HepG2 (cell line): ENCODE measurements at regions not wholly inside any gene's neighbourhood (a gene's known extent, or its start where the extent isn't known, plus 50 kb on each side); places are given as distances from the start of the nearest gene placed in this dataset.

Source experiments
- NBN ChIP-seq: fragments of 450-650 bp; conservative IDR thresholded peaks from 2 replicates; pipeline ENCODE4 v1.6.1; 2017
- POLR2AphosphoS5 ChIP-seq: IDR thresholded peaks from 2 replicates; pipeline ENCODE4 v1.6.1; 2012; ENCODE audit warnings: low read depth, low read length
- STAT5B ChIP-seq: sonication (generic); formaldehyde crosslinking; IDR thresholded peaks from 2 replicates; pipeline ENCODE4 v1.4.0; 2020; ENCODE audit warnings: missing genetic modification reagents
- TF ChIP-seq, protein P1 (sequence below): sonication (generic); formaldehyde crosslinking; IDR thresholded peaks from one replicate; pipeline ENCODE4 v1.5.1; 2020; ENCODE audit warnings: mild to moderate bottlenecking, missing genetic modification reagents; ENCODE audit errors: not compliant biosample characterization

DNA sequence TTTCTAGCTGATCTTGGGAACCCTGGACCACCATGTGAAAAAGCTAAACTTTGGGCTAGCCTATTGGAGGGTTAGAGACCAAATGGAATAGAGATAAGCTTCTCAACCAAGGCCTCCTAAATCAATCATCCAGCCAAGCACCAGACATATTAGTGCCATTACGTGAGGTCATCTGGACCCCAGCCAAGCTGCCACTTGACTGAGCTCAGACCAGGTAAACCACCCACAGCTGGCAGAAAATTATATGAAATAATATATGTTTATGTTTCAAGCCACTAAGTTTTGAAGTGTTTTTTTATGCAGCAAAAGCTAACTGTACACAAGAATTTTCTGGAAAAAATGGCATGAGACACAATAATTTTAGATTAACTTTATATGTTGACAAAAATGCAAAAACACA, 82.6 kb upstream of the PCGF5 start:
- TF ChIP-seq NBN (no peak), STAT5B (CRISPR knock-in tag) (no peak), POLR2AphosphoS5 (no peak)
- TF ChIP-seq, protein P1, sequence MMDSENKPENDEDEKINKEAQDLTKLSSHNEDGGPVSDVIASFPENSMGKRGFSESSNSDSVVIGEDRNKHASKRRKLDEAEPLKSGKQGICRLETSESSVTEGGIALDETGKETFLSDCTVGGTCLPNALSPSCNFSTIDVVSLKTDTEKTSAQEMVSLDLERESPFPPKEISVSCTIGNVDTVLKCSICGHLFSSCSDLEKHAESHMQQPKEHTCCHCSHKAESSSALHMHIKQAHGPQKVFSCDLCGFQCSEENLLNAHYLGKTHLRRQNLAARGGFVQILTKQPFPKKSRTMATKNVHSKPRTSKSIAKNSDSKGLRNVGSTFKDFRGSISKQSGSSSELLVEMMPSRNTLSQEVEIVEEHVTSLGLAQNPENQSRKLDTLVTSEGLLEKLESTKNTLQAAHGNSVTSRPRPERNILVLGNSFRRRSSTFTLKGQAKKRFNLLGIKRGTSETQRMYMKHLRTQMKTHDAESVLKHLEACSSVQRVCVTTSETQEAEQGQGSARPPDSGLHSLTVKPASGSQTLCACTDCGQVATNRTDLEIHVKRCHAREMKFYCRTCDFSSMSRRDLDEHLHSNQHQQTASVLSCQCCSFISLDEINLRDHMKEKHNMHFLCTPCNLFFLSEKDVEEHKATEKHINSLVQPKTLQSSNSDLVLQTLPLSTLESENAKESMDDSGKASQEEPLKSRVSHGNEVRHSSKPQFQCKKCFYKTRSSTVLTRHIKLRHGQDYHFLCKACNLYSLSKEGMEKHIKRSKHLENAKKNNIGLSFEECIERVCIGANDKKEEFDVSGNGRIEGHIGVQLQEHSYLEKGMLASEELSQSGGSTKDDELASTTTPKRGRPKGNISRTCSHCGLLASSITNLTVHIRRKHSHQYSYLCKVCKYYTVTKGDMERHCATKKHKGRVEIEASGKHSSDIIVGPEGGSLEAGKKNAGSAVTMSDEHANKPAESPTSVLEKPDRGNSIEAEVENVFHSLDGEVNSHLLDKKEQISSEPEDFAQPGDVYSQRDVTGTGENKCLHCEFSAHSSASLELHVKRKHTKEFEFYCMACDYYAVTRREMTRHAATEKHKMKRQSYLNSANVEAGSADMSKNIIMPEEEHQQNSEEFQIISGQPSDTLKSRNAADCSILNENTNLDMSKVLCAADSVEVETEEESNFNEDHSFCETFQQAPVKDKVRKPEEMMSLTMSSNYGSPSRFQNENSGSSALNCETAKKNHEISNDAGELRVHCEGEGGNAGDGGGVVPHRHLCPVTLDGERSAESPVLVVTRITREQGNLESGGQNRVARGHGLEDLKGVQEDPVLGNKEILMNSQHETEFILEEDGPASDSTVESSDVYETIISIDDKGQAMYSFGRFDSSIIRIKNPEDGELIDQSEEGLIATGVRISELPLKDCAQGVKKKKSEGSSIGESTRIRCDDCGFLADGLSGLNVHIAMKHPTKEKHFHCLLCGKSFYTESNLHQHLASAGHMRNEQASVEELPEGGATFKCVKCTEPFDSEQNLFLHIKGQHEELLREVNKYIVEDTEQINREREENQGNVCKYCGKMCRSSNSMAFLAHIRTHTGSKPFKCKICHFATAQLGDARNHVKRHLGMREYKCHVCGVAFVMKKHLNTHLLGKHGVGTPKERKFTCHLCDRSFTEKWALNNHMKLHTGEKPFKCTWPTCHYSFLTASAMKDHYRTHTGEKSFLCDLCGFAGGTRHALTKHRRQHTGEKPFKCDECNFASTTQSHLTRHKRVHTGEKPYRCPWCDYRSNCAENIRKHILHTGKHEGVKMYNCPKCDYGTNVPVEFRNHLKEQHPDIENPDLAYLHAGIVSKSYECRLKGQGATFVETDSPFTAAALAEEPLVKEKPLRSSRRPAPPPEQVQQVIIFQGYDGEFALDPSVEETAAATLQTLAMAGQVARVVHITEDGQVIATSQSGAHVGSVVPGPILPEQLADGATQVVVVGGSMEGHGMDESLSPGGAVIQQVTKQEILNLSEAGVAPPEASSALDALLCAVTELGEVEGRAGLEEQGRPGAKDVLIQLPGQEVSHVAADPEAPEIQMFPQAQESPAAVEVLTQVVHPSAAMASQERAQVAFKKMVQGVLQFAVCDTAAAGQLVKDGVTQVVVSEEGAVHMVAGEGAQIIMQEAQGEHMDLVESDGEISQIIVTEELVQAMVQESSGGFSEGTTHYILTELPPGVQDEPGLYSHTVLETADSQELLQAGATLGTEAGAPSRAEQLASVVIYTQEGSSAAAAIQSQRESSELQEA = no peak
